Osteoblast (primary cell): ENCODE measurements at regions not wholly inside any gene's neighbourhood (a gene's known extent, or its start where the extent isn't known, plus 50 kb on each side); places are given as distances from the start of the nearest gene placed in this dataset.

ENCODE experiments used
- DNase-seq: peaks from one replicate; pipeline ENCODE4 v3.0.0; 2011; ENCODE audit warnings: low spot score, mixed read lengths; ENCODE audit not compliant: insufficient read length; ENCODE audit errors: missing footprints
- H2AFZ ChIP-seq: 2 replicates; pipeline ENCODE4 v1.6.0; 2011; ENCODE audit warnings: mild to moderate bottlenecking, low read length
- H3K27ac ChIP-seq: 2 replicates; pipeline ENCODE4 v1.5.1; 2011; ENCODE audit warnings: mild to moderate bottlenecking, low read depth, low read length, moderate library complexity
- H3K27me3 ChIP-seq: 2 replicates; pipeline ENCODE4 v1.6.0; 2012; ENCODE audit warnings: mild to moderate bottlenecking, control low read depth, inconsistent platforms, low read length, moderate library complexity; ENCODE audit not compliant: insufficient read depth
- H3K36me3 ChIP-seq: 2 replicates; pipeline ENCODE4 v1.5.1; 2011; ENCODE audit warnings: mild to moderate bottlenecking, low read length, control low read depth, moderate library complexity; ENCODE audit not compliant: insufficient read depth
- H3K4me1 ChIP-seq: 2 replicates; pipeline ENCODE4 v1.5.1; 2011; ENCODE audit warnings: mild to moderate bottlenecking, low read length, control low read depth, moderate library complexity; ENCODE audit not compliant: insufficient read depth
- H3K4me2 ChIP-seq: 2 replicates; pipeline ENCODE4 v1.6.0; 2011; ENCODE audit warnings: mild to moderate bottlenecking, low read length; ENCODE audit not compliant: insufficient read depth
- H3K4me3 ChIP-seq: fragments of 200-600 bp; sonication (generic); 3 replicates; pipeline ENCODE4 v1.5.1; 2012; ENCODE audit warnings: mild to moderate bottlenecking, low read length, inconsistent platforms; ENCODE audit not compliant: insufficient read depth
- H3K79me2 ChIP-seq: 2 replicates; pipeline ENCODE4 v1.6.0; 2012; ENCODE audit warnings: mild to moderate bottlenecking, low read length, control low read depth, inconsistent platforms; ENCODE audit not compliant: insufficient read depth
- H3K9me3 ChIP-seq: 2 replicates; pipeline ENCODE4 v1.5.1; 2011; ENCODE audit warnings: low read depth, low read length, control low read depth
- H4K20me1 ChIP-seq: 2 replicates; pipeline ENCODE4 v1.6.0; 2012; ENCODE audit warnings: mild to moderate bottlenecking, low read length, control low read depth; ENCODE audit not compliant: insufficient read depth
- TF ChIP-seq, protein P1 (sequence below): IDR thresholded peaks from 2 replicates; pipeline ENCODE4 v1.5.1; 2011; ENCODE audit warnings: mild to moderate bottlenecking, low read depth, low read length, moderate library complexity; ENCODE audit errors: extremely low read depth

DNA sequence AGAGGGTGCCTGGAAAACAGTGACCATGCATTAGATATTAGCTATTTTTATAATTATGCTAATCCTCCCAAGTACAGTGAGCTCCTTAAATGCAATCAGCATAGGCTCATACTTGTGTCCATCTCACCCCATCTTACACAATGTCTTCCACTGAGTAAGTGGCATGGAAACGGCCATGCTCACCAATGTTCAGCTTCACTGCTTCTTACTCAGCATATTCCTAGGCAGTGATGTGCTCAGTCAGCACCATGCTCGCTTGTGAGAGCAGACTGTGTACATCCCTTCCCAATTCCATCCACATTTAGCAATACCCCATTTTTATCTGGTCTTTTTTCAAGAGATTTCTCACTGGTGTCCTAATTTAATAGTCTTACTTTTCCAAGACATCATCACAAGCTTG, 454.8 kb upstream of the SOX9 start:
- Histone ChIP-seq H3K27me3 (no peaks in the 10 kb centered on the region), H3K4me2 (no peak overlapping the region), H4K20me1 (no peaks in the 10 kb centered on the region), H3K4me3 (no peak overlapping the region), H2AFZ (no peak overlapping the region), H3K9me3 (no peaks in the 10 kb centered on the region), H3K4me1 (no peaks in the 10 kb centered on the region), H3K79me2 (no peaks in the 10 kb centered on the region), H3K36me3 (no peaks in the 10 kb centered on the region), H3K27ac (no peak overlapping the region)
- TF ChIP-seq, protein P1, sequence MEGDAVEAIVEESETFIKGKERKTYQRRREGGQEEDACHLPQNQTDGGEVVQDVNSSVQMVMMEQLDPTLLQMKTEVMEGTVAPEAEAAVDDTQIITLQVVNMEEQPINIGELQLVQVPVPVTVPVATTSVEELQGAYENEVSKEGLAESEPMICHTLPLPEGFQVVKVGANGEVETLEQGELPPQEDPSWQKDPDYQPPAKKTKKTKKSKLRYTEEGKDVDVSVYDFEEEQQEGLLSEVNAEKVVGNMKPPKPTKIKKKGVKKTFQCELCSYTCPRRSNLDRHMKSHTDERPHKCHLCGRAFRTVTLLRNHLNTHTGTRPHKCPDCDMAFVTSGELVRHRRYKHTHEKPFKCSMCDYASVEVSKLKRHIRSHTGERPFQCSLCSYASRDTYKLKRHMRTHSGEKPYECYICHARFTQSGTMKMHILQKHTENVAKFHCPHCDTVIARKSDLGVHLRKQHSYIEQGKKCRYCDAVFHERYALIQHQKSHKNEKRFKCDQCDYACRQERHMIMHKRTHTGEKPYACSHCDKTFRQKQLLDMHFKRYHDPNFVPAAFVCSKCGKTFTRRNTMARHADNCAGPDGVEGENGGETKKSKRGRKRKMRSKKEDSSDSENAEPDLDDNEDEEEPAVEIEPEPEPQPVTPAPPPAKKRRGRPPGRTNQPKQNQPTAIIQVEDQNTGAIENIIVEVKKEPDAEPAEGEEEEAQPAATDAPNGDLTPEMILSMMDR: no peak
- DNase-seq: no peak

GRCh38 chr17:71667661-71668060, 453.2 kb upstream of the SOX9 start:
- Histone ChIP-seq H3K9me3 (no peaks in the 10 kb centered on the region), H2AFZ (no peak overlapping the region), H3K79me2 (no peaks in the 10 kb centered on the region), H4K20me1 (no peaks in the 10 kb centered on the region), H3K4me1 (no peaks in the 10 kb centered on the region), H3K4me2 (no peak overlapping the region), H3K4me3 (no peak overlapping the region), H3K27me3 (no peaks in the 10 kb centered on the region), H3K27ac (no peak overlapping the region), H3K36me3 (no peaks in the 10 kb centered on the region)
- TF ChIP-seq, protein P1: no peak
- DNase-seq: no peak

DNA sequence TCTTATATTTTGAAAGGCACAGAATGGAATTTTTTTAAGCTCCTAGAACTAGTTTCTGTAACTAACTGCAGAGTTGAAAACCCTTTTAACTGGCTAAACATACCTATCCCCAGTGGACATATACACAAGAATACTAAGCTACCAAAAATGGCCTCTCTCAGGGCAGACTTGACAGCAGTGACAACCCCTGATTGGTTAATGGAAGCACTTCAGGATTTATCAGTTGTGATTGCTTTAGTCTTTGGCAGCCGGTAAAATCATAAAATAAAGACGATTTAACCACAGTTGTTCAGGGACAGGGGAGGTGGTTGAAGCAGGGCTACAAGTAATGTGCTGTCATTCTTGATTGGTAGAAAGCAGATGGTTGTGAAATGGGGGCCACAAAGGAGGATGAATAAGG, 452.0 kb upstream of the SOX9 start:
- TF ChIP-seq, protein P1: no peak

GRCh38 chr17:71677439-71677838, 443.4 kb upstream of the SOX9 start:
- no peaks in the 10 kb centered on the region for H3K9me3 ChIP-seq
- peak; percentile 10 for DNase-seq
- no peak overlapping the region for H3K4me2 ChIP-seq

More for the DNA sequence above, 452.0 kb upstream of the SOX9 start:
- no peak for DNase-seq
- Histone ChIP-seq H3K27me3 (no peaks in the 10 kb centered on the region), H3K4me1 (no peaks in the 10 kb centered on the region), H3K4me3 (no peak overlapping the region), H3K9me3 (no peaks in the 10 kb centered on the region), H3K27ac (no peak overlapping the region), H3K79me2 (no peaks in the 10 kb centered on the region), H2AFZ (no peak overlapping the region), H4K20me1 (no peaks in the 10 kb centered on the region), H3K4me2 (no peak overlapping the region), H3K36me3 (no peaks in the 10 kb centered on the region)

More at GRCh38 chr17:71677439-71677838, 443.4 kb upstream of the SOX9 start:
- no peak overlapping the region for H3K27ac ChIP-seq
- no peaks in the 10 kb centered on the region for H3K79me2 ChIP-seq
- no peaks in the 10 kb centered on the region for H3K36me3 ChIP-seq
- no peaks in the 10 kb centered on the region for H3K4me1 ChIP-seq
- no peak overlapping the region for H3K4me3 ChIP-seq
- no peaks in the 10 kb centered on the region for H4K20me1 ChIP-seq
- TF ChIP-seq, protein P1: no peak
- no peaks in the 10 kb centered on the region for H3K27me3 ChIP-seq
- no peak overlapping the region for H2AFZ ChIP-seq
